Naive thymus-derived CD8-positive, alpha-beta T cell (primary cell): ENCODE measurements at regions not wholly inside any gene's neighbourhood (a gene's known extent, or its start where the extent isn't known, plus 50 kb on each side); places are given as distances from the start of the nearest gene placed in this dataset.
"Not testable (repeated sequence)": the region's sequence is repeated elsewhere in the genome, so short reads cannot be mapped to it uniquely, and the experiment has no call there.

Experiments used
- ATAC-seq, 2 donors: fragments of 150-1000 bp; cut with Tn5 transposase in 1 of 2; sonication (Bioruptor Pico), chemical (Tn5 transposase) in 1 of 2; 1 replicate in 1 of 2; 2 replicates in 1 of 2; pipeline ENCODE4 v1.10.0; 2021; ENCODE audit warnings: mild to moderate bottlenecking in 2 of 2, moderate library complexity in 2 of 2
- POLR2A ChIA-PET: fragments of 350-600 bp; sonication (Branson Sonifier 250); formaldehyde crosslinking; loops from one replicate; lab custom pipeline; 2021; ENCODE audit warnings: antibody characterized with exemption; lab: Charles Lee
- DNase-seq, 10 donors: peaks; one replicate each; pipeline versions ENCODE4 v3.0.0 to v3.0.0-alpha.2; 2020 to 2022
- H3K27ac Mint-ChIP-seq, 10 donors: one replicate each; pipeline ENCODE4 v1.8.0; 2020 to 2022; ENCODE audit warnings: mild to moderate bottlenecking in 10 of 10, mixed read lengths in 10 of 10, moderate library complexity in 4 of 10, inconsistent platforms in 1 of 10
- H3K27me3 Mint-ChIP-seq, 5 donors: one replicate each; pipeline ENCODE4 v1.8.0; 2021 to 2022; ENCODE audit warnings: mixed read lengths in 5 of 5
- H3K36me3 Mint-ChIP-seq, 3 donors: one replicate each; pipeline ENCODE4 v1.8.0; 2020 to 2022; ENCODE audit warnings: mixed read lengths in 3 of 3, mild to moderate bottlenecking in 2 of 3, inconsistent platforms in 1 of 3
- H3K4me1 Mint-ChIP-seq, 4 donors: one replicate each; pipeline ENCODE4 v1.8.0; 2021 to 2022; ENCODE audit warnings: mixed read lengths in 4 of 4
- H3K4me3 Mint-ChIP-seq, 10 donors: one replicate each; pipeline ENCODE4 v1.8.0; 2020 to 2022; ENCODE audit warnings: mild to moderate bottlenecking in 10 of 10, mixed read lengths in 10 of 10, moderate library complexity in 6 of 10, inconsistent platforms in 1 of 10
- H3K9me3 Mint-ChIP-seq, 9 donors: one replicate each; pipeline ENCODE4 v1.8.0; 2020 to 2022; ENCODE audit warnings: mixed read lengths in 9 of 9, mild to moderate bottlenecking in 3 of 9, inconsistent platforms in 1 of 9, moderate library complexity in 1 of 9

GRCh38 chr5:98217138-98217537 is 556.3 kb upstream of the RGMB start:
- Mint-ChIP-seq H3K36me3 (no peaks in the 10 kb centered on the region), H3K9me3 (peaks cover 0 to 7% (median 0%) of the 10 kb centered on the region in 9 donors), H3K4me3 (no peak overlapping the region), H3K27ac (no peak overlapping the region), H3K4me1 (peaks cover 0 to 4% (median 2%) of the 10 kb centered on the region in 4 donors), H3K27me3 (peaks cover 0 to 1% (median 0%) of the 10 kb centered on the region in 5 donors)
- DNase-seq, result no peak
- POLR2A ChIA-PET, result no interaction called here
- no peak for ATAC-seq

DNA sequence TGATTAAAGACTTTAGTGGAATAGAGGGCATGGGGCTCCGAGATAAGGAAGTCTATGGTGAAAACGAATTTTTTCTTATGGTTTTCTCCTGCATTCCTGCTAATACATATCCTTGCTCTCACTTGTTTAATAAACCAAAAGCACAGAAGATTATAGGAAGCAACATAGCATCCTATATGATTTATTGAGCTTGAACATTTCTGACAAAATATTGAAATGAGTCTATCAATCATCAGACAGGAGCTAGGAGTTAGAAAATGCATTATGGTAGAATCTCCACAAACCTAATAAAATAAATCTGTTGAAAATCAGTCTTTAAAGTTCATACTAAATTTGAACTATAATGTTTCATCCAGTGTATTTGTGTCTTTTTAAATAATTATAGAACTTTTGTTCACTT is 554.6 kb upstream of the RGMB start:
- DNase-seq (no peak), ATAC-seq (no peak)
- POLR2A ChIA-PET, result interaction anchor here (0.5 kb wide), 1 partner anchor 341 kb away, joined by 3 read pairs; no protein-coding TSS in a partner anchor
- H3K4me1 Mint-ChIP-seq, result peaks cover 0 to 4% (median 2%) of the 10 kb centered on the region in 4 donors
- H3K27me3 Mint-ChIP-seq, result peaks cover 0 to 5% (median 0%) of the 10 kb centered on the region in 5 donors
- no peak overlapping the region for H3K4me3 Mint-ChIP-seq
- H3K27ac Mint-ChIP-seq, result no peak overlapping the region
- H3K9me3 Mint-ChIP-seq, result peaks cover 0 to 14% (median 2%) of the 10 kb centered on the region in 9 donors
- no peaks in the 10 kb centered on the region for H3K36me3 Mint-ChIP-seq

- Mint-ChIP-seq H3K27ac (no peak overlapping the region), H3K4me3 (no peak overlapping the region), H3K27me3 (peaks cover 0 to 4% (median 0%) of the 10 kb centered on the region in 5 donors), H3K4me1 (peaks cover 0 to 2% (median 0%) of the 10 kb centered on the region in 4 donors), H3K9me3 (peaks cover 12 to 48% (median 25%) of the 10 kb centered on the region in 9 donors), H3K36me3 (peaks cover 0 to 13% (median 0%) of the 10 kb centered on the region in 3 donors)
- POLR2A ChIA-PET, result no interaction called here
- ATAC-seq (no peak), DNase-seq (no peak)
Measured at GRCh38 chr5:98227489-98227888, 546.0 kb upstream of the RGMB start.

- no peak for DNase-seq
- H3K36me3 Mint-ChIP-seq, result peaks cover 0 to 13% (median 0%) of the 10 kb centered on the region in 3 donors
- POLR2A ChIA-PET, result interaction anchor here (0.6 kb wide), 1 partner anchor 1570 kb away, joined by 3 read pairs; no protein-coding TSS in a partner anchor
- no peak overlapping the region for H3K4me3 Mint-ChIP-seq
- no peak overlapping the region for H3K27ac Mint-ChIP-seq
- peaks cover 12 to 45% (median 24%) of the 10 kb centered on the region in 9 donors for H3K9me3 Mint-ChIP-seq
- ATAC-seq, result no peak
- H3K4me1 Mint-ChIP-seq, result peaks cover 0 to 2% (median 0%) of the 10 kb centered on the region in 4 donors
- no peaks in the 10 kb centered on the region for H3K27me3 Mint-ChIP-seq
Measured at GRCh38 chr5:98231089-98231488, 542.4 kb upstream of the RGMB start.

GRCh38 chr5:98237794-98238193 is 535.7 kb upstream of the RGMB start:
- H3K4me1 Mint-ChIP-seq, H3K27ac Mint-ChIP-seq, DNase-seq, H3K4me3 Mint-ChIP-seq, H3K36me3 Mint-ChIP-seq, ATAC-seq, POLR2A ChIA-PET, H3K27me3 Mint-ChIP-seq: not testable (repeated sequence)
- peaks cover 0 to 35% (median 16%) of the 10 kb centered on the region in 9 donors for H3K9me3 Mint-ChIP-seq

DNA sequence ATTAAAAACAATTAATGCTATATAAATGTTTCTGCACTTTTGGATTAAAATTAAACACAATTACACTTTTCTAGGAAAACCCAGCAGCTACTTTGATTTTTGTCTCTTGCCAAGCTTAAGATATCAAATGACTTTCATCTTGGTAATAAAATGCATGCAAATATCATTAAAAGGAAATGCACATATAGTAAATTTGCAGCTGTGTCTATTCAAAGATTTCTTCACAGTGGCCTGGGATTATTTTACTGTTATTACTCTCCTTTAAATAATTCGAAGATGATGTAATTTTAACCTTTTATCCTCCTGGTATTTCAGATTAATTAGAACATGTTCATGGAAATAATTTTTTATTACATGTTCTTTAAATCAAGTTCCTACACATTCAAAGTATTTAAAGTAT is 529.5 kb upstream of the RGMB start:
- no peak for DNase-seq
- H3K27me3 Mint-ChIP-seq, result peaks cover 0 to 2% (median 0%) of the 10 kb centered on the region in 5 donors
- no peak overlapping the region for H3K4me3 Mint-ChIP-seq
- H3K27ac Mint-ChIP-seq, result no peak overlapping the region
- no peak for ATAC-seq
- no peaks in the 10 kb centered on the region for H3K36me3 Mint-ChIP-seq
- no peaks in the 10 kb centered on the region for H3K4me1 Mint-ChIP-seq
- H3K9me3 Mint-ChIP-seq, result peaks cover 0 to 9% (median 3%) of the 10 kb centered on the region in 9 donors
- POLR2A ChIA-PET, result no interaction called here

DNA sequence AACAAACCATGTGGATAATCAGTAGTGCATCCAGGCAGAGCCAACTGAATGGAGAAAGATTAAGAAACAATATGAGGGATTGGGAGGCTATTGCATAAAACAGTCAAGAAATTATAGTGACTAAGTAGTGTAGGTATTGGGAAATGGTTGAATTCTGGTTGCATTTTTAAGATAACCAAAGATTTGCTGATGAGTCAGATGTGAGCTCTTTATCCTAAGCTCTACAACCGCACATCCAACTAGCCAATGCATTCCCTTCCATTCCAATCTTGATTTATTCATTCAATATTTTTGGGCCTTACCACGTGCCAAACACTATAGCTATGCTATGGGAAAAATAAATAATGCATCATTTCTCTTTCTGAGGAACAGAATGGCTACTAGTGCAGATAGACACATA is 524.5 kb upstream of the RGMB start:
- no peak for ATAC-seq
- no peak for DNase-seq
- Mint-ChIP-seq H3K9me3 (peaks cover 0 to 7% (median 0%) of the 10 kb centered on the region in 9 donors), H3K4me1 (no peaks in the 10 kb centered on the region), H3K27me3 (peaks cover 0 to 3% (median 0%) of the 10 kb centered on the region in 5 donors), H3K27ac (no peak overlapping the region), H3K4me3 (no peak overlapping the region), H3K36me3 (no peaks in the 10 kb centered on the region)
- POLR2A ChIA-PET, result no interaction called here

- H3K4me1 Mint-ChIP-seq, result no peaks in the 10 kb centered on the region
- H3K27ac Mint-ChIP-seq, result no peak overlapping the region
- no peak for ATAC-seq
- H3K36me3 Mint-ChIP-seq, result peaks cover 0 to 5% (median 0%) of the 10 kb centered on the region in 3 donors
- POLR2A ChIA-PET, result no interaction called here
- no peak for DNase-seq
- no peak overlapping the region for H3K4me3 Mint-ChIP-seq
- peaks cover 0 to 5% (median 0%) of the 10 kb centered on the region in 9 donors for H3K9me3 Mint-ChIP-seq
- H3K27me3 Mint-ChIP-seq, result peaks cover 0 to 9% (median 0%) of the 10 kb centered on the region in 5 donors
Measured at GRCh38 chr5:98258939-98259338, 514.5 kb upstream of the RGMB start.

DNA sequence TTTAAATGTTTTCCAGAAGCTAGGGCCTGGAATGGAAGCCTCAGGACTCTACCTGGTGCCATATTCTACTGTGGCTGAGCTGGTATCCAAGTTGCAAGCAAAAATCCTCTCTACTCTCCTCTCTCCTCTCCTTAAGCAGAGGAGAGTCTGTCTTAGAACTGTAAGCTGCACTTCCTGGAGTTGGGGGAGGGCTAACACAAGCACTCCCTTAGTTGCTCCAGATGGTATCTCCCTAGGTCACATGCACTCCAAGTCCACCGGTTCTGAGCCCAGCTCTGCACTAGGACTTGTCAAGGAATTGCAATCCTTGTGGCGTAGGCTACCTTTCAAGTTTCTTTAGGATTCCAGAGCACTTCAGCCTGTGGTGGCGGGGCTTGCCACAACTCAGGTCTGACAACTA is 513.9 kb upstream of the RGMB start:
- Mint-ChIP-seq H3K4me1 (no peaks in the 10 kb centered on the region), H3K27ac (no peak overlapping the region), H3K27me3 (peaks cover 0 to 9% (median 0%) of the 10 kb centered on the region in 5 donors), H3K4me3 (no peak overlapping the region), H3K36me3 (peaks cover 0 to 5% (median 0%) of the 10 kb centered on the region in 3 donors), H3K9me3 (peaks cover 0 to 5% (median 0%) of the 10 kb centered on the region in 9 donors)
- DNase-seq (no peak), ATAC-seq (no peak)
- POLR2A ChIA-PET, result no interaction called here

GRCh38 chr5:98263084-98263483 is 510.4 kb upstream of the RGMB start:
- H3K36me3 Mint-ChIP-seq, result peaks cover 0 to 8% (median 0%) of the 10 kb centered on the region in 3 donors
- H3K4me1 Mint-ChIP-seq, result no peaks in the 10 kb centered on the region
- H3K4me3 Mint-ChIP-seq, result no peak overlapping the region
- no peak for ATAC-seq
- H3K27ac Mint-ChIP-seq, result no peak overlapping the region
- POLR2A ChIA-PET, result no interaction called here
- DNase-seq, result no peak
- H3K9me3 Mint-ChIP-seq, result peaks cover 0 to 4% (median 0%) of the 10 kb centered on the region in 9 donors
- peaks cover 0 to 9% (median 0%) of the 10 kb centered on the region in 5 donors for H3K27me3 Mint-ChIP-seq

GRCh38 chr5:98268162-98268860 is 505.2 kb upstream of the RGMB start:
- H3K27ac Mint-ChIP-seq, result no peak overlapping the region
- H3K4me1 Mint-ChIP-seq, result no peaks in the 10 kb centered on the region
- no peak for ATAC-seq
- peaks cover 0 to 4% (median 0%) of the 10 kb centered on the region in 3 donors for H3K36me3 Mint-ChIP-seq
- no peak overlapping the region for H3K4me3 Mint-ChIP-seq
- no peak for DNase-seq
- peaks cover 0 to 11% (median 4%) of the 10 kb centered on the region in 9 donors for H3K9me3 Mint-ChIP-seq
- H3K27me3 Mint-ChIP-seq, result no peaks in the 10 kb centered on the region
- POLR2A ChIA-PET, result no interaction called here

DNA sequence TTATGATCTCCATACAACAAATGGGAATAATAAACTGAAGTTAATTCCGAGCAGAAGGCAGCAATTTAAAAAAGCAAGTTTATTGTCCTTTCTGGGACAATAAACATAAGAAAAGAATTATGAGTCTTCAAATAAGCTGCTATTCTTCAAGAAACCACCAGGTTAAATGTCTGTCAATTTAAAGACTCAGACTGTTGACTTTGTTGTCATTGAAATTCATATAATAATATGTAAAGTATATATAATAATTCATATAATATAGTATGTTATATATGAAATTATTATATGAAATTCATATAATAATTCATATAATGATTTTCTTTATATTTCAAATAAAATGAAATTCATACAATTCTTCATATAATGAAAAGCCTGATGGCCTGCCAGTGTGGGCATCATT is 497.5 kb upstream of the RGMB start:
- no peak overlapping the region for H3K4me3 Mint-ChIP-seq
- no peak for ATAC-seq
- DNase-seq, result no peak
- no peak overlapping the region for H3K27ac Mint-ChIP-seq
- no peaks in the 10 kb centered on the region for H3K36me3 Mint-ChIP-seq
- peaks cover 0 to 8% (median 0%) of the 10 kb centered on the region in 9 donors for H3K9me3 Mint-ChIP-seq
- H3K27me3 Mint-ChIP-seq, result no peaks in the 10 kb centered on the region
- no peaks in the 10 kb centered on the region for H3K4me1 Mint-ChIP-seq
- POLR2A ChIA-PET, result no interaction called here

DNA sequence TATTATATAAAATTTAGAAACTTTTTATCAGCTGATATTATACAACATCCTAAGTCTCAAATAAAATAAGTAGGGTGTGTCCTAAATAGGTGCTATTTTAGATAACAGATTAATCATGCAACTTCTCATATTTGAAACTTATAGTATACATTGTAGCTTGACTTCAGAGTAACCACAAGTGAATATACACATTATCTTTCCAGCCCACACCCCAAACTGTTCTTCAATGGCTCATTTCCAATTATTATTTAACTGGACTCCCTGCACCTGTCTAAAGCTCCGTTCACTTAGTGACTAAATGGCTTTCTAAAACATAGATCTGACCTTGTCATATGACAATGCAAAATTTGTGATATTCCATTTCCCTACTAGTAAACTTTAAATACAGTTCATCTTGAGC is 490.9 kb upstream of the RGMB start:
- Mint-ChIP-seq H3K27me3 (peaks cover 0 to 10% (median 0%) of the 10 kb centered on the region in 5 donors), H3K36me3 (no peaks in the 10 kb centered on the region), H3K27ac (no peak overlapping the region), H3K4me3 (no peak overlapping the region), H3K4me1 (no peaks in the 10 kb centered on the region), H3K9me3 (peaks cover 0 to 8% (median 0%) of the 10 kb centered on the region in 9 donors)
- DNase-seq, result no peak
- POLR2A ChIA-PET, result no interaction called here
- ATAC-seq, result no peak
